WTC11 (cell line): ENCODE measurements at regions not wholly inside any gene's neighbourhood (a gene's known extent, or its start where the extent isn't known, plus 50 kb on each side); places are given as distances from the start of the nearest gene placed in this dataset.

Experiments used
- ATAC-seq: fragments of 200-7000 bp; cut with Tn5 transposase; 2 replicates; pipeline ENCODE4 v1.10.0; 2021; ENCODE audit warnings: mild to moderate bottlenecking, moderate library complexity
- CTCF ChIA-PET: fragments of 300-600 bp; sonication (Branson Sonifier 250); formaldehyde crosslinking; loops from one replicate; lab custom pipeline; 2021; ENCODE audit warnings: antibody characterized with exemption; lab: Charles Lee
- POLR2A ChIA-PET: fragments of 350-600 bp; sonication (Branson Sonifier 250); formaldehyde crosslinking; loops from one replicate; lab custom pipeline; 2021; ENCODE audit warnings: antibody characterized with exemption; lab: Charles Lee
- DNase-seq: peaks from one replicate; pipeline ENCODE4 v3.0.0; 2021; ENCODE audit warnings: low spot score
- H3K27ac Mint-ChIP-seq: 2 replicates; pipeline ENCODE4 v1.8.0; 2021; ENCODE audit warnings: mixed read lengths
- H3K27me3 Mint-ChIP-seq: 2 replicates; pipeline ENCODE4 v1.8.0; 2021; ENCODE audit warnings: low read depth, mild to moderate bottlenecking, moderate library complexity, mixed read lengths
- H3K36me3 Mint-ChIP-seq: 2 replicates; pipeline ENCODE4 v1.8.0; 2021; ENCODE audit warnings: mixed read lengths
- H3K4me1 Mint-ChIP-seq: 2 replicates; pipeline ENCODE4 v1.8.0; 2022; ENCODE audit warnings: mixed read lengths
- H3K4me3 Mint-ChIP-seq: 2 replicates; pipeline ENCODE4 v1.8.0; 2021; ENCODE audit warnings: mild to moderate bottlenecking, moderate library complexity, mixed read lengths
- H3K9me3 Mint-ChIP-seq: 2 replicates; pipeline ENCODE4 v1.8.0; 2021; ENCODE audit warnings: mixed read lengths
- CREB1 ChIP-seq: sonication (generic); formaldehyde crosslinking; IDR thresholded peaks from 2 replicates; pipeline ENCODE4 v1.8.0; 2023; ENCODE audit warnings: mild to moderate bottlenecking, missing genetic modification reagents
- EMX1 ChIP-seq: fragments of 250-450 bp; sonication (Bioruptor Pico); IDR thresholded peaks from 2 replicates; pipeline ENCODE4 v1.8.0; 2021; ENCODE audit warnings: mild to moderate bottlenecking
- FOXP1 ChIP-seq: sonication (generic); formaldehyde crosslinking; IDR thresholded peaks from 2 replicates; pipeline ENCODE4 v1.8.0; 2022; ENCODE audit warnings: missing genetic modification reagents, mild to moderate bottlenecking, moderate library complexity, borderline replicate concordance
- HMGA2 ChIP-seq: fragments of 250-450 bp; sonication (Bioruptor Pico); IDR thresholded peaks from 2 replicates; pipeline ENCODE4 v1.4.0; 2021; ENCODE audit warnings: mild to moderate bottlenecking, moderate library complexity
- MXD4 ChIP-seq: fragments of 250-450 bp; sonication (Bioruptor Pico); IDR thresholded peaks from 2 replicates; pipeline ENCODE4 v1.8.0; 2021; ENCODE audit warnings: mild to moderate bottlenecking, moderate library complexity, borderline replicate concordance
- OVOL2 ChIP-seq: fragments of 250-450 bp; sonication (Bioruptor Pico); IDR thresholded peaks from 2 replicates; pipeline ENCODE4 v1.9.0; 2021; ENCODE audit warnings: mild to moderate bottlenecking, borderline replicate concordance
- SMAD3 ChIP-seq: sonication (generic); formaldehyde crosslinking; IDR thresholded peaks from 2 replicates; pipeline ENCODE4 v1.8.0; 2022; ENCODE audit warnings: missing genetic modification reagents, mild to moderate bottlenecking, borderline replicate concordance
- SOX15 ChIP-seq: fragments of 250-450 bp; sonication (Bioruptor Pico); IDR thresholded peaks from 2 replicates; pipeline ENCODE4 v1.9.0; 2021; ENCODE audit warnings: mild to moderate bottlenecking
- ZNF232 ChIP-seq: sonication (generic); formaldehyde crosslinking; IDR thresholded peaks from 2 replicates; pipeline ENCODE4 v1.8.0; 2022; ENCODE audit warnings: mild to moderate bottlenecking, missing genetic modification reagents
- ZNF263 ChIP-seq: sonication (generic); formaldehyde crosslinking; IDR thresholded peaks from 2 replicates; pipeline ENCODE4 v1.8.1; 2022; ENCODE audit warnings: low read depth, mild to moderate bottlenecking, moderate library complexity, missing genetic modification reagents
- ZNF671 ChIP-seq: fragments of 250-450 bp; sonication (Bioruptor Pico); IDR thresholded peaks from 2 replicates; pipeline ENCODE4 v1.8.0; 2021; ENCODE audit warnings: mild to moderate bottlenecking
- TF ChIP-seq, protein P1 (sequence below): sonication (generic); formaldehyde crosslinking; IDR thresholded peaks from 2 replicates; pipeline ENCODE4 v1.8.0; 2022; ENCODE audit warnings: mild to moderate bottlenecking, missing genetic modification reagents
- TF ChIP-seq, protein P2 (sequence below): sonication (generic); formaldehyde crosslinking; IDR thresholded peaks from 2 replicates; pipeline ENCODE4 v1.8.1; 2022; ENCODE audit warnings: low read depth, missing genetic modification reagents, borderline replicate concordance
- TF ChIP-seq, protein P3 (sequence below): sonication (generic); formaldehyde crosslinking; IDR thresholded peaks from 2 replicates; pipeline ENCODE4 v1.8.1; 2023; ENCODE audit warnings: mild to moderate bottlenecking, moderate library complexity, missing genetic modification reagents
- TF ChIP-seq, protein P4 (sequence below): fragments of 250-450 bp; sonication (Bioruptor Pico); conservative IDR thresholded peaks from 2 replicates; pipeline ENCODE4 v1.9.0; 2021; ENCODE audit warnings: mild to moderate bottlenecking
- TF ChIP-seq, protein P5 (sequence below): sonication (generic); formaldehyde crosslinking; IDR thresholded peaks from 2 replicates; pipeline ENCODE4 v1.8.0; 2022; ENCODE audit warnings: missing genetic modification reagents
- TF ChIP-seq, protein P6 (sequence below): sonication (generic); formaldehyde crosslinking; conservative IDR thresholded peaks from 2 replicates; pipeline ENCODE4 v1.8.1; 2022; ENCODE audit warnings: mild to moderate bottlenecking, missing genetic modification reagents
- TF ChIP-seq, protein P7 (sequence below): sonication (generic); formaldehyde crosslinking; IDR thresholded peaks from 2 replicates; pipeline ENCODE4 v1.8.1; 2022; ENCODE audit warnings: mild to moderate bottlenecking, moderate library complexity, missing genetic modification reagents
- TF ChIP-seq, protein P8 (sequence below): sonication (generic); formaldehyde crosslinking; IDR thresholded peaks from 2 replicates; pipeline ENCODE4 v1.8.0; 2023; ENCODE audit warnings: missing genetic modification reagents

DNA sequence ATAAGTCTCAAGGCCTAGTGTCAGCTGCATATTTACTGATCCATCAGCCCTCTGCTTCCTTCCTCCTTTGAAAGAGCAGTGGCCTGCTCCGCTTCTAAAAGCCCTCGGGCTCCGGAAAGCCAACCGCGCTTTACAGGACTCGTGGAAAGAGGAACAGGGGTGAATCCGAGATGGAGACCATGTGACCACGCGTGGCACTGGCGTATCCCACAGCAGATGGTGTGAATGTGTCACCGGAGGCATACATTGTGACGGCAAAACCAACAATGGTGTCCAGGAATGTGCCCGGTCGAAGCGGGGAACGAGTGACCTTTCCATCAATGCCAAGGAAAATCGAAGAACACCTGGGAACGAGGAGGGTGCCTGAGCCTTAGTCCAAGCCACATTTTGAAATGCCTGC, 484.6 kb downstream of the SPATA31A7 start:
- no peak for ATAC-seq
- no peak overlapping the region for H3K4me3 Mint-ChIP-seq
- no peaks in the 10 kb centered on the region for H3K4me1 Mint-ChIP-seq
- CTCF ChIA-PET: no interaction called here
- POLR2A ChIA-PET: no interaction called here
- no peak for DNase-seq
- H3K36me3 Mint-ChIP-seq: peaks cover 61% of the 10 kb centered on the region
- TF ChIP-seq OVOL2 (CRISPR knock-in tag) (no peak), MXD4 (CRISPR knock-in tag) (no peak), ZNF263 (no peak), SMAD3 (CRISPR knock-in tag) (no peak)
- TF ChIP-seq, protein P1, sequence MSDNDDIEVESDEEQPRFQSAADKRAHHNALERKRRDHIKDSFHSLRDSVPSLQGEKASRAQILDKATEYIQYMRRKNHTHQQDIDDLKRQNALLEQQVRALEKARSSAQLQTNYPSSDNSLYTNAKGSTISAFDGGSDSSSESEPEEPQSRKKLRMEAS (CRISPR knock-in tag): no peak
- peaks cover 45% of the 10 kb centered on the region for H3K9me3 Mint-ChIP-seq
- H3K27me3 Mint-ChIP-seq: peaks cover 26% of the 10 kb centered on the region
- H3K27ac Mint-ChIP-seq: no peak overlapping the region

DNA sequence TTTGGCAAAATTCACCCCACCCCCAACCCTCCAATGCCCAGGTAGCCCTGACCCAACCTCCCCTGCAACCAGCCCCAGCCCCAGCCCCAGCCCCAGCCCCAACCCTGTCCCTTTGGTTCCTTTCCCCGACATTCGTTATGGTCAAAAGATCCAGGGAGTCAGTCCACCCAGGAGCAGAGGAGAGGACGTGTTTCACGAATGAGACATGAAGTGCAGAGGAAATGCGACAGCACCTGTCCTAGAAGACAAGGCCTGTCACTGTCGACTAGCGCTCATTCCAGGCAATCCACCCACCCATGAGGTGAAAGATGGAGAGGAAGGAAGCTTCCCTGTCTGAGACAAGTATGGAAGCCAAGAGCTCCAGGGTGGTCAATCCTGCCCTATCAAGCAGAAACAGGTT, 485.0 kb downstream of the SPATA31A7 start:
- POLR2A ChIA-PET: no interaction called here
- peaks cover 59% of the 10 kb centered on the region for H3K36me3 Mint-ChIP-seq
- CTCF ChIA-PET: no interaction called here
- peaks cover 46% of the 10 kb centered on the region for H3K9me3 Mint-ChIP-seq
- no peaks in the 10 kb centered on the region for H3K4me1 Mint-ChIP-seq
- ATAC-seq (no peak), DNase-seq (no peak)
- no peak for TF ChIP-seq CREB1
- TF ChIP-seq, protein P2, sequence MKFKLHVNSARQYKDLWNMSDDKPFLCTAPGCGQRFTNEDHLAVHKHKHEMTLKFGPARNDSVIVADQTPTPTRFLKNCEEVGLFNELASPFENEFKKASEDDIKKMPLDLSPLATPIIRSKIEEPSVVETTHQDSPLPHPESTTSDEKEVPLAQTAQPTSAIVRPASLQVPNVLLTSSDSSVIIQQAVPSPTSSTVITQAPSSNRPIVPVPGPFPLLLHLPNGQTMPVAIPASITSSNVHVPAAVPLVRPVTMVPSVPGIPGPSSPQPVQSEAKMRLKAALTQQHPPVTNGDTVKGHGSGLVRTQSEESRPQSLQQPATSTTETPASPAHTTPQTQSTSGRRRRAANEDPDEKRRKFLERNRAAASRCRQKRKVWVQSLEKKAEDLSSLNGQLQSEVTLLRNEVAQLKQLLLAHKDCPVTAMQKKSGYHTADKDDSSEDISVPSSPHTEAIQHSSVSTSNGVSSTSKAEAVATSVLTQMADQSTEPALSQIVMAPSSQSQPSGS (CRISPR knock-in tag): no peak
- no peak for TF ChIP-seq SOX15 (CRISPR knock-in tag)
- TF ChIP-seq, protein P3, sequence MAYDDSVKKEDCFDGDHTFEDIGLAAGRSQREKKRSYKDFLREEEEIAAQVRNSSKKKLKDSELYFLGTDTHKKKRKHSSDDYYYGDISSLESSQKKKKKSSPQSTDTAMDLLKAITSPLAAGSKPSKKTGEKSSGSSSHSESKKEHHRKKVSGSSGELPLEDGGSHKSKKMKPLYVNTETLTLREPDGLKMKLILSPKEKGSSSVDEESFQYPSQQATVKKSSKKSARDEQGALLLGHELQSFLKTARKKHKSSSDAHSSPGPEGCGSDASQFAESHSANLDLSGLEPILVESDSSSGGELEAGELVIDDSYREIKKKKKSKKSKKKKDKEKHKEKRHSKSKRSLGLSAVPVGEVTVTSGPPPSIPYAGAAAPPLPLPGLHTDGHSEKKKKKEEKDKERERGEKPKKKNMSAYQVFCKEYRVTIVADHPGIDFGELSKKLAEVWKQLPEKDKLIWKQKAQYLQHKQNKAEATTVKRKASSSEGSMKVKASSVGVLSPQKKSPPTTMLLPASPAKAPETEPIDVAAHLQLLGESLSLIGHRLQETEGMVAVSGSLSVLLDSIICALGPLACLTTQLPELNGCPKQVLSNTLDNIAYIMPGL (CRISPR knock-in tag): no peak
- no peak for TF ChIP-seq ZNF671
- TF ChIP-seq, protein P4, sequence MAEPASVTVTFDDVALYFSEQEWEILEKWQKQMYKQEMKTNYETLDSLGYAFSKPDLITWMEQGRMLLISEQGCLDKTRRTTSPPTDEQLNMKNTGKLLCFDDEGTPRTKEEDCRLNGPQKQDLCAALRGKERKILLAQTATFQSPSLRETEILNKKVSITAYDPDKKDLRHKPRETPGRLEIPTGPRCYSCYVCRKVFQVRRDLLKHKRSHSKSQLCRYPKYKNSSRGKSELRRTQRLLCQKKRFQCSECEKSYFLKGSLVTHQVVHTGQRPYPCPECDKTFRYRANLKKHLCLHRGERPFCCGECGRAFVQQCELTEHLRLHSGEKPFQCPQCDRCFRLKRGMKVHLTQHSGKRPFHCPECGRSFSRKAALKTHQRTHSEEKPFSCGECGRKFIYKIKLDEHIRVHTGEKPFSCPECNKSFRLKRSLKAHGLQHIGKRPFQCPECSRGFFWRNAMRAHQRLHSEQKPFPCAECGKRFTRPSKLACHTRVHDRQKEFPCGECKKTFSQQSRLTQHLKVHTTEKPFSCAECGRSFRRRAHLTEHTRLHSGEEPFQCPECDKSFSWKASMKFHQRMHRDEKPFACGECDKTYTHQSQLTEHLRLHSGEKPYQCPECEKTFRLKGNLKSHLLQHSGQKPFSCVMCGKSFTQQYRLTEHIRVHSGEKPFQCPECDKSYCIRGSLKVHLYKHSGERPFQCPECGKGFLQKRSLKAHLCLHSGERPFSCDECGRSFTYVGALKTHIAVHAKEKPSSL (CRISPR knock-in tag): no peak
- TF ChIP-seq ZNF232 (CRISPR knock-in tag): no peak
- TF ChIP-seq HMGA2 (CRISPR knock-in tag): no peak
- TF ChIP-seq EMX1 (CRISPR knock-in tag): no peak
- no peak for TF ChIP-seq FOXP1 (CRISPR knock-in tag)
- TF ChIP-seq ZNF263: no peak
- TF ChIP-seq, protein P5, sequence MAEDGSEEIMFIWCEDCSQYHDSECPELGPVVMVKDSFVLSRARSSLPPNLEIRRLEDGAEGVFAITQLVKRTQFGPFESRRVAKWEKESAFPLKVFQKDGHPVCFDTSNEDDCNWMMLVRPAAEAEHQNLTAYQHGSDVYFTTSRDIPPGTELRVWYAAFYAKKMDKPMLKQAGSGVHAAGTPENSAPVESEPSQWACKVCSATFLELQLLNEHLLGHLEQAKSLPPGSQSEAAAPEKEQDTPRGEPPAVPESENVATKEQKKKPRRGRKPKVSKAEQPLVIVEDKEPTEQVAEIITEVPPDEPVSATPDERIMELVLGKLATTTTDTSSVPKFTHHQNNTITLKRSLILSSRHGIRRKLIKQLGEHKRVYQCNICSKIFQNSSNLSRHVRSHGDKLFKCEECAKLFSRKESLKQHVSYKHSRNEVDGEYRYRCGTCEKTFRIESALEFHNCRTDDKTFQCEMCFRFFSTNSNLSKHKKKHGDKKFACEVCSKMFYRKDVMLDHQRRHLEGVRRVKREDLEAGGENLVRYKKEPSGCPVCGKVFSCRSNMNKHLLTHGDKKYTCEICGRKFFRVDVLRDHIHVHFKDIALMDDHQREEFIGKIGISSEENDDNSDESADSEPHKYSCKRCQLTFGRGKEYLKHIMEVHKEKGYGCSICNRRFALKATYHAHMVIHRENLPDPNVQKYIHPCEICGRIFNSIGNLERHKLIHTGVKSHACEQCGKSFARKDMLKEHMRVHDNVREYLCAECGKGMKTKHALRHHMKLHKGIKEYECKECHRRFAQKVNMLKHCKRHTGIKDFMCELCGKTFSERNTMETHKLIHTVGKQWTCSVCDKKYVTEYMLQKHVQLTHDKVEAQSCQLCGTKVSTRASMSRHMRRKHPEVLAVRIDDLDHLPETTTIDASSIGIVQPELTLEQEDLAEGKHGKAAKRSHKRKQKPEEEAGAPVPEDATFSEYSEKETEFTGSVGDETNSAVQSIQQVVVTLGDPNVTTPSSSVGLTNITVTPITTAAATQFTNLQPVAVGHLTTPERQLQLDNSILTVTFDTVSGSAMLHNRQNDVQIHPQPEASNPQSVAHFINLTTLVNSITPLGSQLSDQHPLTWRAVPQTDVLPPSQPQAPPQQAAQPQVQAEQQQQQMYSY: no peak
- TF ChIP-seq, protein P6, sequence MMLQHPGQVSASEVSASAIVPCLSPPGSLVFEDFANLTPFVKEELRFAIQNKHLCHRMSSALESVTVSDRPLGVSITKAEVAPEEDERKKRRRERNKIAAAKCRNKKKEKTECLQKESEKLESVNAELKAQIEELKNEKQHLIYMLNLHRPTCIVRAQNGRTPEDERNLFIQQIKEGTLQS: no peak
- TF ChIP-seq, protein P7, sequence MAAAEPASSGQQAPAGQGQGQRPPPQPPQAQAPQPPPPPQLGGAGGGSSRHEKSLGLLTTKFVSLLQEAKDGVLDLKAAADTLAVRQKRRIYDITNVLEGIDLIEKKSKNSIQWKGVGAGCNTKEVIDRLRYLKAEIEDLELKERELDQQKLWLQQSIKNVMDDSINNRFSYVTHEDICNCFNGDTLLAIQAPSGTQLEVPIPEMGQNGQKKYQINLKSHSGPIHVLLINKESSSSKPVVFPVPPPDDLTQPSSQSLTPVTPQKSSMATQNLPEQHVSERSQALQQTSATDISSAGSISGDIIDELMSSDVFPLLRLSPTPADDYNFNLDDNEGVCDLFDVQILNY (CRISPR knock-in tag): no peak
- TF ChIP-seq, protein P8, sequence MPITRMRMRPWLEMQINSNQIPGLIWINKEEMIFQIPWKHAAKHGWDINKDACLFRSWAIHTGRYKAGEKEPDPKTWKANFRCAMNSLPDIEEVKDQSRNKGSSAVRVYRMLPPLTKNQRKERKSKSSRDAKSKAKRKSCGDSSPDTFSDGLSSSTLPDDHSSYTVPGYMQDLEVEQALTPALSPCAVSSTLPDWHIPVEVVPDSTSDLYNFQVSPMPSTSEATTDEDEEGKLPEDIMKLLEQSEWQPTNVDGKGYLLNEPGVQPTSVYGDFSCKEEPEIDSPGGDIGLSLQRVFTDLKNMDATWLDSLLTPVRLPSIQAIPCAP (CRISPR knock-in tag): no peak
- no peak overlapping the region for H3K27ac Mint-ChIP-seq
- peaks cover 24% of the 10 kb centered on the region for H3K27me3 Mint-ChIP-seq
- no peak overlapping the region for H3K4me3 Mint-ChIP-seq
